NCI-H2196 (cell line): ENCODE measurements at regions not wholly inside any gene's neighbourhood (a gene's known extent, or its start where the extent isn't known, plus 50 kb on each side); places are given as distances from the start of the nearest gene placed in this dataset.

Experiments
- DNase-seq: peaks from one replicate; lab custom pipeline; 2025; ENCODE audit not compliant: unreplicated experiment; lab: John Stamatoyannopoulos, UW

- DNase-seq, result no peak
Observed at GRCh38 chr7:47639495-47640110, 57.7 kb upstream of the TNS3 start.

GRCh38 chr7:47638679-47639315 is 56.9 kb upstream of the TNS3 start:
- DNase-seq, result no peak

- DNase-seq, result no peak
Observed at GRCh38 chr7:47636433-47637175, 54.7 kb upstream of the TNS3 start.

- no peak for DNase-seq
Observed at GRCh38 chr7:47636081-47636432, 54.1 kb upstream of the TNS3 start.

- DNase-seq, result peak; percentile 84
Observed at GRCh38 chr7:47635091-47636080, 53.5 kb upstream of the TNS3 start.

GRCh38 chr7:47634273-47634672 is 52.4 kb upstream of the TNS3 start:
- no peak for DNase-seq

- DNase-seq, result no peak
Observed at GRCh38 chr7:47633134-47633533, 51.2 kb upstream of the TNS3 start.
